Mesodermal cell (in vitro differentiated cells): ENCODE measurements at regions not wholly inside any gene's neighbourhood (a gene's known extent, or its start where the extent isn't known, plus 50 kb on each side); places are given as distances from the start of the nearest gene placed in this dataset.
"Not testable (repeated sequence)": the region's sequence is repeated elsewhere in the genome, so short reads cannot be mapped to it uniquely, and the experiment has no call there.

Experiments used
- H3K27ac ChIP-seq: 2 replicates; pipeline ENCODE4 v1.7.0; 2013; ENCODE audit warnings: mild to moderate bottlenecking, low read depth, low read length, moderate library complexity; ENCODE audit not compliant: severe bottlenecking
- H3K36me3 ChIP-seq: 2 replicates; pipeline ENCODE4 v1.7.1; 2013; ENCODE audit warnings: mild to moderate bottlenecking, low read length, moderate library complexity; ENCODE audit not compliant: control insufficient read depth, insufficient read depth
- H3K4me1 ChIP-seq: one replicate; pipeline ENCODE4 v1.7.1; 2013; ENCODE audit warnings: mild to moderate bottlenecking, low read length; ENCODE audit not compliant: insufficient read depth, control insufficient read depth, poor library complexity, severe bottlenecking
- H3K4me3 ChIP-seq: 2 replicates; pipeline ENCODE4 v1.7.0; 2013; ENCODE audit warnings: low read length, control low read depth, mild to moderate bottlenecking; ENCODE audit not compliant: insufficient read depth, poor library complexity, severe bottlenecking; ENCODE audit errors: extremely low read depth
- H3K9me3 ChIP-seq: 2 replicates; pipeline ENCODE4 v1.7.1; 2013; ENCODE audit warnings: mild to moderate bottlenecking, low read length, moderate library complexity; ENCODE audit not compliant: control insufficient read depth
- WGBS, 2 experiments: methylation state at CpG; one replicate each; pipeline ENCODE4 v1.1.5; 2013; ENCODE audit warnings: missing lambda C conversion rate in 2 of 2; ENCODE audit not compliant: insufficient coverage in 2 of 2; 5-methylcytosine and 5-hydroxymethylcytosine counted together

- WGBS, 2 experiments: 75 to 100% methylated on average over 2 of the region's 4 CpGs
- Histone ChIP-seq H3K36me3 (no peaks in the 10 kb centered on the region), H3K27ac (no peak overlapping the region), H3K4me3 (no peak overlapping the region), H3K4me1 (no peaks in the 10 kb centered on the region), H3K9me3 (no peaks in the 10 kb centered on the region)
Observed at GRCh38 chr6:1181939-1182605, 129.8 kb upstream of the FOXQ1 start.

DNA sequence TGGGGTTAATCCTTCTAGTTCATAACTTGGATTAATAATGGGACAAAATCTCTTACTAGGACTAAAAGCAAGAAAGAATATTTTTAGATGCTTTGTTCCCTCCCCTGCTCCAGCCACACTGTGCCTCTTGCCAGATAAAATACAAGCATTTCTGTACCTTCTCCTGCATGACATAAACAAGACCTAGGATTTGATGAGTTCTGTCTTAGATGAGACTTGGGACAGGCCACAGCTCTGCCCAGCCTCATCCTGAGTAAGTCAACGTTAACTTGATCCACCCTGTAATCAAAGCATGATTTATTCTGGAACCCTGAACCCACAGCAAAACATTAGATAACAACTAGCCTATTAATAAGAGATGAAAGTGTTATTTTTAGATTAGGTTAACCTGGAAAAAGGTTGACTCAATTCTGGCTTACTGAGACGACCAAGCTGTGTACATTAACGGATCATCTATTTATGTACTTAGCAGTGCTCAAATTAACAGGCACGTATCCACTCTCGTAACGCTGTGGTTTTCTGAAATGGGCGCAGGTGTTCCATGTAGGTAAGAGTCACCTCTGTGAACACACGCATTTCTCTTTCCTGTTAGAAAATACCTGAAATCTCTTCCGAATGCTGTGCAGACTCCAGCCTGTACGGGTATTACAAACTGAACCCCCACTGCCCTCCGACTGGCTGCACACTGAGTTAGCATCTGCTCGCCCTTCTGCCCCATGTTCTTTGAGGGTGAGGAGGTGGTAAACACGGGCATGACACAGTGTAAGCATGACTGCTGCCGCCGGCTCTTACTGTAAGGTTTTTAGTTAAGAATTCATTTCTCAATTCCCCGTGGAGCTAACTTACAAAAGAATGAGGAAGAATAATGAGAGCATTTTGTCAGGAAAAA lies 132.1 kb upstream of the FOXQ1 start:
- Histone ChIP-seq H3K4me3 (no peak overlapping the region), H3K4me1 (no peaks in the 10 kb centered on the region), H3K36me3 (no peaks in the 10 kb centered on the region), H3K27ac (no peak overlapping the region), H3K9me3 (no peaks in the 10 kb centered on the region)
- 94 to 96% methylated on average over 8 to 10 of the region's 16 CpGs for WGBS, 2 experiments

DNA sequence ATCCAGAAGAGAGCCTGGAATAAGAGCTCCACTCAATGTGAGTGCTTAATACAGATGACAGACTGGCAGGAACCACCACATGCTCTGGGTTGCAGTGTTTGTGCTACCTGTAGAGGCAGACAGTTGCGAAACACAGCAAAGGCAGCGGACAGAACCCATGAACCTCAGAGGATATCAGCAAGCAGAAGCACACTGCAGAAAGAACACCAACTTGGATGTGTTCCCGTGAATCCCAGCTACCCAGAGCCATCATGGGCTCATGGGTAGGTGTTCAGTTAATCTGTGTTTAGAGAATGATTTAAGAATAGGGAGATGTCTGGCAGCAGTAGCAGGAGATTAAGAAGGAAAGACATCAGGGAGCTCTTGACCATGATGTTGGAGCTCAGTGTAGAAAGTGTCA lies 133.3 kb upstream of the FOXQ1 start:
- Histone ChIP-seq H3K4me1 (no peaks in the 10 kb centered on the region), H3K27ac (no peak overlapping the region), H3K9me3 (no peaks in the 10 kb centered on the region), H3K36me3 (no peaks in the 10 kb centered on the region), H3K4me3 (no peak overlapping the region)
- 87 to 94% methylated on average over 3 of the region's 3 CpGs for WGBS, 2 experiments

DNA sequence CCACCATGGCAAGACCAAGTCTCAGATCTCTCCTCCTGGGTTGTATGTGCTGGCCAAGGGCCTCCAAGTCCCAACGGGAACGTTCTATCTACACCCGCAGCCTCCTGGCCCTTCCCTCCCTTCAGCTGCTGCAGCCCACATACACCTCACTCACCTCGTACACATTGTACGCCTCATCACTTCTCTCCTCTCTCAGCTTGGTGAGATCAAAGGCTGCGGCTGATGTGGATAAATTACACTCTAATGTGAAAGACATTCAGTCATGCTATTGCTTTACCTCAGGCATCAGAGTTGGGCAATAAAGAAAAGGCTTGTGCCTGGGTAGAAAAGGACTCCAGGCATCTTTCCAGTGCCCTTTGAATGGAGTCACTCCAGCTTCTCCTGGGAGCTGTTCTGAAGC lies 135.3 kb upstream of the FOXQ1 start:
- no peaks in the 10 kb centered on the region for H3K36me3 ChIP-seq
- H3K27ac ChIP-seq: no peak overlapping the region
- H3K4me1 ChIP-seq: no peaks in the 10 kb centered on the region
- no peak overlapping the region for H3K4me3 ChIP-seq
- WGBS, 2 experiments: 100% methylated on average over 3 to 4 of the region's 6 CpGs
- no peaks in the 10 kb centered on the region for H3K9me3 ChIP-seq

DNA sequence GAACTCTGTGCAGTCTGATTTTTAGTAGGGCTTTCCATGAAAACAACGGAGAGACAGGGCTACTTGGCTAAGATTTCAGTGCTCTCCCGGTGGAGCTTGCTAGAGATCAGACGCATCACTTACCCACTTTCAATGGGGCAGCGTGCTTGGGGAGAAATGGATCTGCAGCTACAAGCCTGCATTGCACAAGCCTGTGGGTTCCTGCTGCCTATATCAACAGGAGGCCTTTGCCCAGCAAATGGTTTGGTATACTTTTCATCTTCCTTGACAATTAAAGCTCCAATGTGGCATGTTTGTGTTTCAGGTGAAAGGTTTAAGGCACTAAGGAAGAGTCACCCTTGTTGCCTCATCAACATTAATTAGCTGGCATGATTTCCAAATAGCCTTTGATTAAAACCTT lies 136.0 kb upstream of the FOXQ1 start:
- WGBS, 2 experiments: 89 to 90% methylated on average over 4 of the region's 4 CpGs
- H3K4me1 ChIP-seq: no peaks in the 10 kb centered on the region
- H3K4me3 ChIP-seq: no peak overlapping the region
- no peak overlapping the region for H3K27ac ChIP-seq
- no peaks in the 10 kb centered on the region for H3K9me3 ChIP-seq
- no peaks in the 10 kb centered on the region for H3K36me3 ChIP-seq

GRCh38 chr6:1170794-1171193 lies 141.1 kb upstream of the FOXQ1 start:
- WGBS, 2 experiments: 91 to 95% methylated on average over 7 of the region's 8 CpGs
- no peaks in the 10 kb centered on the region for H3K9me3 ChIP-seq
- H3K4me1 ChIP-seq: no peaks in the 10 kb centered on the region
- H3K36me3 ChIP-seq: no peaks in the 10 kb centered on the region
- H3K27ac ChIP-seq: no peak overlapping the region
- H3K4me3 ChIP-seq: no peak overlapping the region

GRCh38 chr6:1164600-1164999 lies 147.3 kb upstream of the FOXQ1 start:
- Histone ChIP-seq H3K36me3 (no peaks in the 10 kb centered on the region), H3K4me1 (peaks cover 12% of the 10 kb centered on the region), H3K27ac (peak overlapping the region; percentile 43), H3K9me3 (peaks cover 3% of the 10 kb centered on the region), H3K4me3 (no peak overlapping the region)
- WGBS, 2 experiments: 75 to 87% methylated on average over 4 of the region's 5 CpGs

GRCh38 chr6:1163501-1163900 lies 148.4 kb upstream of the FOXQ1 start:
- Histone ChIP-seq H3K4me3 (no peak overlapping the region), H3K36me3 (no peaks in the 10 kb centered on the region), H3K27ac (no peak overlapping the region), H3K9me3 (peaks cover 4% of the 10 kb centered on the region), H3K4me1 (peaks cover 12% of the 10 kb centered on the region)
- 85 to 100% methylated on average over 2 of the region's 5 CpGs for WGBS, 2 experiments

DNA sequence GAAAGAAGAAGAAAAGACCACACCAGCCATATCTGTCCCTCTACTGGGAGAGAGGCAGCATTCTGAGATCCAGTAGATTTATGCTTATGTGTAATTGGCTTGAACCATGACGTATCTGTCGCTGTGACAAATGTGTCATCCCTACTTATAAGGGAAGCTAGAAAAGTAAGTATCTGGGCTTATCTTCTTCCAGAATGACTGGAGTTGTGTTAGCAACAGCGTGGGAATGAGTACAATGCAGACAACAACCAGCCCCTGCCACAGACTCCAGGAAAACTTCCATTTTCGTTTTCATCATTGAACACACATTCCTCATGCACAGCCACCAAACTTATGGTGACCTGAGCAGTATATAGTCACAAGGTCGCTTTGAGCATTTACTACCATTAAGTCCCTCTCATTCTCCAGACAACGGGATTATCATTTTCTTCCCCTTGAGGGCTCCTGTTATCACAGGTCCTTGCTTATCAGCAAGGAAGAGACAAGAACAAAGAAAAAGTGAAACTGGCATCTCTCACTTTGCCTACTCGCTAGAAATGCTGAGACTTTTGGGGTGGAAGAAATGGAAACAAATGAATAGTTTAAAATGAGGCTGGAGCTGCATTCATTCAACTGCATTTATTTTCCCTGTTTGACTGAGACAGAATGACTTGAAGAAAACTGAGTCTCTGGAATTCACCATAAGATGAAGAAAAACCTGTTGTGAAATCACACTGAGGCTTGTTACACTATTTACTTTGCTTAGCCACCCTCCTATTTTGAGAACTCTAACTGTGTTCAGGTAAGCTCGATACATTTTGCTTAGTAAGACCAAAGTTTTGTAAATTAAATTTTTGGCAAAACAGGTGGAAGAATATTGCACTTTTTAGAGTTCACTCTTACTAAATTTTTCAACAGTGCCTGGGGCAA lies 149.3 kb upstream of the FOXQ1 start:
- Histone ChIP-seq H3K36me3 (no peaks in the 10 kb centered on the region), H3K4me1 (peaks cover 12% of the 10 kb centered on the region), H3K9me3 (peaks cover 4% of the 10 kb centered on the region), H3K4me3 (no peak overlapping the region), H3K27ac (peak overlapping the region; percentile 43)
- 82 to 84% methylated on average over 4 to 5 of the region's 8 CpGs for WGBS, 2 experiments

GRCh38 chr6:1156411-1156810 lies 155.5 kb upstream of the FOXQ1 start:
- not testable (repeated sequence) for H3K27ac ChIP-seq, H3K36me3 ChIP-seq, H3K9me3 ChIP-seq, H3K4me1 ChIP-seq, H3K4me3 ChIP-seq
- 72 to 97% methylated on average over 3 of the region's 3 CpGs for WGBS, 2 experiments
